ENCODE measurements at regions not wholly inside any gene's neighbourhood (a gene's known extent, or its start where the extent isn't known, plus 50 kb on each side); places are given as distances from the start of the nearest gene placed in this dataset.

GRCh38 chr1:177848577-177848976, 121.3 kb downstream of the SEC16B start:
- no peak for DNase-seq (ENCODE audit: low spot score)

GRCh38 chr1:177847843-177848242, 122.0 kb downstream of the SEC16B start:
- TF ChIP-seq CTCF (IDR thresholded peaks at IDR 0.05; ENCODE audit: extremely low read depth, missing control alignments), result no peak
- no peak for DNase-seq (ENCODE audit: low spot score)

More at GRCh38 chr1:177848577-177848976, 121.3 kb downstream of the SEC16B start:
- TF ChIP-seq CTCF (IDR thresholded peaks at IDR 0.05; ENCODE audit: extremely low read depth, missing control alignments), result no peak

GRCh38 chr1:177838907-177839485, 130.9 kb downstream of the SEC16B start:
- TF ChIP-seq CTCF (IDR thresholded peaks at IDR 0.05; ENCODE audit: extremely low read depth, missing control alignments), result no peak
- DNase-seq (ENCODE audit: low spot score), result no peak

GRCh38 chr1:177833631-177834030, 136.2 kb downstream of the SEC16B start:
- no peak for DNase-seq (ENCODE audit: low spot score)
- TF ChIP-seq CTCF (IDR thresholded peaks at IDR 0.05; ENCODE audit: extremely low read depth, missing control alignments), result no peak

GRCh38 chr1:177830531-177831135, 139.2 kb downstream of the SEC16B start:
- DNase-seq (ENCODE audit: low spot score), result no peak
- no peak for TF ChIP-seq CTCF (IDR thresholded peaks at IDR 0.05; ENCODE audit: extremely low read depth, missing control alignments)

- no peak for TF ChIP-seq CTCF (IDR thresholded peaks at IDR 0.05; ENCODE audit: extremely low read depth, missing control alignments)
- no peak for DNase-seq (ENCODE audit: low spot score)
These were observed 144.5 kb downstream of the SEC16B start for GRCh38 chr1:177825276-177825901.

- no peak for TF ChIP-seq CTCF (IDR thresholded peaks at IDR 0.05; ENCODE audit: extremely low read depth, missing control alignments)
- no peak for DNase-seq (ENCODE audit: low spot score)
These were observed 145.3 kb downstream of the SEC16B start for GRCh38 chr1:177824508-177824982.
